Activated CD4-positive, alpha-beta T cell treated with anti-CD3 and anti-CD28 coated beads, Interleukin-2, amount 10 ng/mL, durations not matched to agents 24 days and 14 days (primary cell): ENCODE measurements at regions not wholly inside any gene's neighbourhood (a gene's known extent, or its start where the extent isn't known, plus 50 kb on each side); places are given as distances from the start of the nearest gene placed in this dataset.
A peak's percentile ranks its signal among the peaks of the same experiment; 100 is the strongest.
"Not testable (repeated sequence)": the region's sequence is repeated elsewhere in the genome, so short reads cannot be mapped to it uniquely, and the experiment has no call there.

Experiments used
- DNase-seq: peaks from one replicate; pipeline ENCODE4 v3.0.0; 2022
- H3K27ac Mint-ChIP-seq: one replicate; pipeline ENCODE4 v1.8.0; 2022; ENCODE audit warnings: mild to moderate bottlenecking, mixed read lengths
- H3K27me3 Mint-ChIP-seq: one replicate; pipeline ENCODE4 v1.8.0; 2022; ENCODE audit warnings: mixed read lengths
- H3K36me3 Mint-ChIP-seq: one replicate; pipeline ENCODE4 v1.8.0; 2022; ENCODE audit warnings: low read depth, mild to moderate bottlenecking, mixed read lengths
- H3K4me1 Mint-ChIP-seq: one replicate; pipeline ENCODE4 v1.8.0; 2021; ENCODE audit warnings: mixed read lengths
- H3K4me3 Mint-ChIP-seq: one replicate; pipeline ENCODE4 v1.8.0; 2022; ENCODE audit warnings: mild to moderate bottlenecking, moderate library complexity, mixed read lengths
- H3K9me3 Mint-ChIP-seq: one replicate; pipeline ENCODE4 v1.8.0; 2021; ENCODE audit warnings: mixed read lengths
- intact Hi-C: fragments of 100-400 bp; cut with micrococcal nuclease; formaldehyde crosslinking; loops from one replicate; pipeline ENCODE4 v1.15.1; 2023

DNA sequence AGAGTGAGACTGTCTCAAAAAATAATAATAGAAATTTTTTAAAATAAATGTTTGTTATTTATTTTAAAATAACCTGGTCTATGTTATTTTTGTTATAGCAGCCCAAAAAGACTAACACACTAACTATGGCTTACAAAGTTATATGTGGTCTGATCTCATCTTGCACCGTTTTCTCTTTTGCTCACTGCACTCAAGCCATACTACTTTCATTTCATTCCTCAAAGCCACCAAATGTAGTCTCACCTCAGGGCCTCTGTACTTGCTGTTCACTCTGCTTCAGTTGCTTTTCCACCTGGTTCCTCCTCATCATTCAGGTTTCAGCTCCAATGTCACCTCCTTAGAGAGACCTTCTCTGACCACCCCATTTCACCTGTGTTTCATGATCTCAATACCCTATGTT is 55.2 kb upstream of the MDM1 start:
- Mint-ChIP-seq H3K4me3 (no peak overlapping the region), H3K9me3 (peaks cover 18% of the 10 kb centered on the region), H3K27ac (no peak overlapping the region), H3K4me1 (peaks cover 19% of the 10 kb centered on the region), H3K27me3 (no peaks in the 10 kb centered on the region), H3K36me3 (peaks cover 10% of the 10 kb centered on the region)
- intact Hi-C loops = loop anchor here (5.0 kb wide), 1 partner anchor 50 kb away; no protein-coding TSS in a partner anchor
- DNase-seq = no peak

DNA sequence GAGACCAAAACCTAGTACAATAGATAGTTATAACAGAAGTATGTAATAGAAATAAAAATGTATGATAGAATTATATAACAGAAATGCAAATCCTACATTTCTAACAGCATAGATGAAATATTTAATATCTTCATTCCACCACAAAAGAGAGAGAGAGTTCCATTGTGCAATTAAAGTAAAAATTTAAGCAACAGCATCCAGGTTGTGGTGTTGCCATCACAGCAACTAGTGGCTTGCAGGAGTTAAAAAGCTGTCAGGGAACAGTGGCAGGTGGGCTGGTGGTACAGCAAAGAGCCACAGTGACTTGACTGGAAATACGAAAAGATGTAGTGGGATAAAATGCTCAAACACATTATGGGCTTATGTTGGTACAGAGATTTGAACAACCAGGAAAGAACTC is 57.1 kb upstream of the MDM1 start:
- peaks cover 14% of the 10 kb centered on the region for H3K9me3 Mint-ChIP-seq
- peaks cover 6% of the 10 kb centered on the region for H3K36me3 Mint-ChIP-seq
- no peak for DNase-seq
- no peak overlapping the region for H3K4me3 Mint-ChIP-seq
- intact Hi-C loops = loop anchor here (5.0 kb wide), 1 partner anchor 48 kb away; no protein-coding TSS in a partner anchor
- peaks cover 14% of the 10 kb centered on the region for H3K4me1 Mint-ChIP-seq
- no peaks in the 10 kb centered on the region for H3K27me3 Mint-ChIP-seq
- no peak overlapping the region for H3K27ac Mint-ChIP-seq

DNA sequence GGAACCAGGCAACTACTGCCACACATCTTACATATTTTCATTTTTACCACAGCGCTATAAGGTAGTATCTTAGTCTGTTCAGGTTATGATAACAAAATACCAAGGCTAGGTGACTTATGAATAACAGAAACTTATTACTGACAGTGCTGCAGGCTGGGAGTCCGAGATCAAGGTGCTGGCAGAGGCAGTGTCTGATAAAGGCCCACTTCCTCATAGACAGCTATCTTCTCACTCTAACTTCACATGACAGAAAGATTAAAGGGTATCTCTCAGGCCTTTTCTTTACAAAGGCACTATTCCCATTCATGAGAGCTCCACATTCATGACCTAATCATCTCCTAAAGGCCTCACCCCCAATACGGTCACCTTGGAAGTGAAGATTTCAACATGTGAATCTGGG is 59.8 kb upstream of the MDM1 start:
- Mint-ChIP-seq H3K4me1 (peaks cover 7% of the 10 kb centered on the region), H3K27ac (no peak overlapping the region), H3K36me3 (peaks cover 6% of the 10 kb centered on the region), H3K27me3 (no peaks in the 10 kb centered on the region), H3K9me3 (peaks cover 11% of the 10 kb centered on the region), H3K4me3 (no peak overlapping the region)
- DNase-seq = no peak
- intact Hi-C loops = no loop called here

DNA sequence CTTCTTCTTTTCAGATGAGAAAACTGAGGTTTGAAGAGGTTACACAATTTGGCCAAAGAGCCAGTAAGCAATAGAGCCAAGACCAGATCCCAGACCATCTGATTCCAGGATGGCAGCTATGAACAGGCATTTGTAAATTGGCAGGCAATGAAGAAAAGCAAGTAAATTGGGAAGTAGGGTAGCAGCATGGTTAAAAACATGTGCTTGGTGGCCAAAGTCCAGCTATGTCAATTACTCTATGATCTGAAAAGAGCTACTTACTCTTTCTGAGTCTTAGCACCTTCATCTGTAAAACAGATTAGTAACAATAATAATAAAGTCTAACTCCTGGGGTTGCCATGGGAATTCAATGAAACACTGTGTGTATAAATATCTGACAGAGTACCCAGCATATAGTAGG is 60.2 kb upstream of the MDM1 start:
- intact Hi-C loops = no loop called here
- DNase-seq = no peak
- Mint-ChIP-seq H3K36me3 (peaks cover 6% of the 10 kb centered on the region), H3K27me3 (no peaks in the 10 kb centered on the region), H3K4me1 (peaks cover 6% of the 10 kb centered on the region), H3K27ac (no peak overlapping the region), H3K9me3 (peaks cover 13% of the 10 kb centered on the region), H3K4me3 (no peak overlapping the region)

DNA sequence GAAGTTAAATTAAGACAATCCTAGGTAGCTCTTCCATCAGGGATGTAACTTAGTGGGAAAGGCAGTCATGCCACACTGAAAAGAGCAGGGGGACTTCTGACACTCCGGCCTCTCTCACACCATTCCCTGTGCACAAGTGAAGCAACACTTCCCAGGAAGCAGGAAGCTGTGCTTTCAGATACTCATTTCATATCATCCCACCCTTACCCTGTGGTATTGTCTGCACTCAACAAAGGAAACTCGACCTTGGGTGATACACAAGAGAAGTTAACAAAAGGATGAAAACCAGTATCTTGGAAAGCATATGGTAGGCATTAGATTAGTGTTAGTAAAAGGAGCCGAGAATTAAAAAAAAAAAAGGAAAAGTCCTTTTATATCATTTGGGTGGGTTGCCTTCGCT is 61.3 kb upstream of the MDM1 start:
- Mint-ChIP-seq H3K9me3 (peaks cover 17% of the 10 kb centered on the region), H3K4me1 (peaks cover 4% of the 10 kb centered on the region), H3K27ac (no peak overlapping the region), H3K27me3 (no peaks in the 10 kb centered on the region), H3K4me3 (no peak overlapping the region), H3K36me3 (peaks cover 6% of the 10 kb centered on the region)
- DNase-seq = no peak
- intact Hi-C loops = no loop called here

DNA sequence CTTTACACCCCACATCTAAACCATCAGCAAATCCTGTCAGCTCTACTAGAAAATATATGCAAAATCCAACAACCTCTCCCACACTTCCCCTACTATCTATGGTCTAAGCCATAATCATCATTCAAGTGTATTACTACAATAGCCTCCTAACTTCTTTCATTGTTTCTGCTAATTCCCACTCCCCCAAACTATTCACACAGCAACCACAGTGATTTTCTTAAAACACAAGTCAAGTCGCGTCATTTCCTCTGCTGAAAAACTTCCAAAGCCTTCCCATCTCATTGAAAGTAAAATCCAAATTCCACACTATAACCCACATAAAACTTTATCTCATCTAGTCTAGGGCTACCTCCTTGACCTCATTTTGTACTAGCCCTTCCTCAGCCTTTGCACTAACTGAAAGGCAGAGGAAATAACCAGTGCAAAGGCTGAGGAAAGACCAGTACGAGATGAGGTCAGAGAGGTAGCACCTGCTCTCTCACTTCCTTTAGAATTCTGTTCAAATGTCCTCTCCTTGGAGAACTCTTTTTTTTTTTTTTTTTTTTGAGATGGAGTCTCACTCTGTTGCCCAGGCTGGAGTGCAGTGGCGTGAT is 65.5 kb upstream of the MDM1 start:
- no peak overlapping the region for H3K4me3 Mint-ChIP-seq
- H3K4me1 Mint-ChIP-seq = peaks cover 4% of the 10 kb centered on the region
- H3K9me3 Mint-ChIP-seq = peaks cover 8% of the 10 kb centered on the region
- no peak for DNase-seq
- H3K36me3 Mint-ChIP-seq = no peaks in the 10 kb centered on the region
- intact Hi-C loops = no loop called here
- H3K27ac Mint-ChIP-seq = no peak overlapping the region
- H3K27me3 Mint-ChIP-seq = no peaks in the 10 kb centered on the region

DNA sequence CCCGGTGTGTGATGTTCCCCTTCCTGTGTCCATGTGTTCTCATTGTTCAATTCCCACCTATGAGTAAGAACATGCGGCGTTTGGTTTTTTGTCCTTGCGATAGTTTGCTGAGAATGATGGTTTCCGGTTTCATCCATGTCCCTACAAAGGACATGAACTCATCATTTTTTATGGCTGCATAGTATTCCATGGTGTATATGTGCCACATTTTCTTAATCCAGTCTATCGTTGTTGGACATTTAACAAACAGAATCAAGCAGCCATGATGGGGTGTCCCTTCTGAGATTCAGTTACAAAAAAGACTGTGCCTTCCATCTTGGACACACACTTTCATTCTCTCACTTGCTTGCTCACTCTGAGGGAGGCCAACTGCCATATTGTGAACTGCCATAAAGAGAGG is 66.5 kb upstream of the MDM1 start:
- DNase-seq, intact Hi-C loops, H3K36me3 Mint-ChIP-seq, H3K9me3 Mint-ChIP-seq, H3K27ac Mint-ChIP-seq, H3K4me1 Mint-ChIP-seq, H3K27me3 Mint-ChIP-seq, H3K4me3 Mint-ChIP-seq: not testable (repeated sequence)

DNA sequence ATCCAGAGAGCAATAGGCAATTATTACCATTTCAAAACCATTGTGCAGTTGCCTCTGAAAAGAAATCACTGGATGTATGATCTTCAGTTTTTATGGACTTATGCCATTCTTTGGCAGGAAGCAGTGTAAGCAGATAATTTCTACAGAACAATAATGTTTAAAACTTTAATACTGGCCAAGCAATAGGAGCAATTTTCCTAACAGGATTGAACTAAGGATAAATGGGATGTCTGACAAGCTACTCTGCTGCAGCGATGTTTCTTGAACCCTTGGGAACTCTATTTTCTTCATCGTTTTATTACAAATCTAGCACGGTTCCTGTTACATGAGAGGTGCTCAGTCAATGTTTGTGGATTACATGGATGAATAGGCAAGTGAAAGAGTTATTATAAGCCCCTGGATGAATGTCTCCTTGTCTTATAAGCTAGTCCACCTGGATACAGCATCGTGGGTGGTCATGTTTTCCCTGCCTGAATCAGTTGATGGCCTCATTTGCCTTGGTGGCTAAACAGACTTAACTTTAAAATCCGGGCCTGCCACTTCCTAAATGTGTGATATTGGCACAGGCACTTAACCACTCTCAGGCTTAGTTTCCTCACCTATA is 68.2 kb upstream of the MDM1 start:
- H3K4me1 Mint-ChIP-seq = peaks cover 11% of the 10 kb centered on the region
- H3K4me3 Mint-ChIP-seq = no peak overlapping the region
- H3K27ac Mint-ChIP-seq = no peak overlapping the region

DNA sequence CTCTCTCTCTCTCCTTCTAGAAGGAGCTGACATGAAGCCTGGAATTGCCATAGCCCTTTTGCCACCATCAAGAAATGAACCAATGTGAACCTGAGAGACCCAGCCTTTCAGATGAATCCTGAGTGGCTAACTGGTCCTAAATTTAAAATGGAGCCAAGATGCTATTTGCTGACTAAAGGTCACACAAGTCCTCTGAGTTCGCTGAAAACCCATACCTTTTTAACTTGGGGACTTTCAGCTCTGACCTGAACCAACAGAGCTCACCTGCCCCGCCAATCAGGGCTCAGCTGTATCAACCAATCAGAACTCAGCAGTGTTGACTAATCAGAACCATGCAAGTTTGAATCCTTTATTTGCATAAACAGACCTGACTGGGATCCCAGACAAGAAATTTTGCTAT is 70.3 kb upstream of the MDM1 start:
- peaks cover 4% of the 10 kb centered on the region for H3K9me3 Mint-ChIP-seq
- no peak overlapping the region for H3K4me3 Mint-ChIP-seq
- intact Hi-C loops = no loop called here
- DNase-seq = no peak
- no peak overlapping the region for H3K27ac Mint-ChIP-seq
- H3K36me3 Mint-ChIP-seq = no peaks in the 10 kb centered on the region
- peaks cover 25% of the 10 kb centered on the region for H3K4me1 Mint-ChIP-seq
- peaks cover 8% of the 10 kb centered on the region for H3K27me3 Mint-ChIP-seq

More for the DNA sequence above, 68.2 kb upstream of the MDM1 start:
- H3K27me3 Mint-ChIP-seq = peaks cover 3% of the 10 kb centered on the region
- H3K36me3 Mint-ChIP-seq = no peaks in the 10 kb centered on the region
- intact Hi-C loops = no loop called here
- peaks cover 8% of the 10 kb centered on the region for H3K9me3 Mint-ChIP-seq
- no peak for DNase-seq

DNA sequence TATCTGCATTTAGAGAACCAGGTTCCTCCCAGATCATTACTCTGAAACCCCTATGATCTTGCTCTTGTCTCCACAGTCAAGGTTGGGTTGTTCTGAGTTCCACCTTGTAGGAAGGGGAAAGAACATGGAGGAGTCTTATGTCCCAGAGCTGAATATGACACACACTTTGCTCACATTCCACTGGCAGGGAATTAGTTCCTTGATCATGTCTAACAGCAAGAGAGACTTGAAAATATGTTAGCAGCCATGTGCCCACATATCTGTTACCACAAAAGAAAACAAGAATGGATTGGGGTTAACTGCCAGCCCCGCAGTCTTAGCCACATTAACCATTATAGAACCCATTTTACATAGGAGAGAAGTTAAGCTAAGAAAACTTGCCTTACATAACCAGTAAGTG is 71.1 kb upstream of the MDM1 start:
- H3K27me3 Mint-ChIP-seq = peaks cover 8% of the 10 kb centered on the region

DNA sequence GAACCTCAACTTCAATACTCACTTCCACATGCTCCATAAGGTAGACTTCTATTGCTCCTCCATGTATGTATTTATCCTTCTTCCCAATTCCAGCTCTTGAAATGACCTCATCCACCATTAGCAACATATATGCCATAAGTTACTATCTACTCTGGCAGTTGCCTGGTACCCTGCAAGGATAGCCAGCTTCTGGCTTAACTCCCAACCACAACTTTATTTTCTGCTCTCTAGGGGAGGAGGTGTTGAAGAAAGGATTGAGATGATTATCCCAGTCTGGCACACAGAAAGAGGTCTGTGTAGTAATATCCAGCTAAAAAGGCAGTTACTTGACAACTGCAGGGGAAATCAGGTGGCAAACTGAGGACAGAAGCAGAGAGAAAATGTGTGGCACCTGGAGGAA is 71.5 kb upstream of the MDM1 start:
- Mint-ChIP-seq H3K4me1 (peaks cover 25% of the 10 kb centered on the region), H3K9me3 (no peaks in the 10 kb centered on the region), H3K27ac (no peak overlapping the region), H3K4me3 (no peak overlapping the region), H3K36me3 (no peaks in the 10 kb centered on the region), H3K27me3 (peaks cover 8% of the 10 kb centered on the region)
- DNase-seq = no peak
- intact Hi-C loops = no loop called here

More for the DNA sequence above, 71.1 kb upstream of the MDM1 start:
- no peaks in the 10 kb centered on the region for H3K9me3 Mint-ChIP-seq
- no peak for DNase-seq
- H3K4me3 Mint-ChIP-seq = no peak overlapping the region
- peaks cover 25% of the 10 kb centered on the region for H3K4me1 Mint-ChIP-seq
- intact Hi-C loops = no loop called here
- H3K36me3 Mint-ChIP-seq = no peaks in the 10 kb centered on the region
- H3K27ac Mint-ChIP-seq = no peak overlapping the region

DNA sequence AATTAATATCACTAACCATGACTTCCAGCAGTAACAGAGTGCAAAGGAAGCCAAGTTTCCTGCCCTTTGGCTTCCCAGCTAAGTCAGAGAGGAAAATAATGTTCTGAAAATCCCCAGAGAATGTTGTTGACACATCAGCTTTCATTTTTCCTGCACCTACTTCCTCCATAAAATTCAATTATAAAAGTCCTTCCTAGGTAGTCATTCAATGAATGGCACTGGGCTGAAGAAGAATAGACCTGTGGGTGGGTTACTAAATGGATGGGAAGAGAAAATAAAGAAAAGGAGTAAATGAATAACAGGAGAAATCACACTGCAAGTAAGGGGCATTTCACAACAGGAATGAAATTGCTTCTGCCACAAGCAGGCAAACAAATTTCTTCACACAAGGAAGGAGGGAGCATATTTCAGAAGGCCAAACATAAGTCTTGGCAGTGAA is 73.2 kb upstream of the MDM1 start:
- Mint-ChIP-seq H3K36me3 (no peaks in the 10 kb centered on the region), H3K4me1 (peaks cover 25% of the 10 kb centered on the region), H3K27me3 (peaks cover 10% of the 10 kb centered on the region), H3K27ac (no peak overlapping the region), H3K4me3 (no peak overlapping the region), H3K9me3 (no peaks in the 10 kb centered on the region)
- DNase-seq = no peak
- intact Hi-C loops = loop anchor here (5.0 kb wide), 1 partner anchor 42 kb away; no protein-coding TSS in a partner anchor

DNA sequence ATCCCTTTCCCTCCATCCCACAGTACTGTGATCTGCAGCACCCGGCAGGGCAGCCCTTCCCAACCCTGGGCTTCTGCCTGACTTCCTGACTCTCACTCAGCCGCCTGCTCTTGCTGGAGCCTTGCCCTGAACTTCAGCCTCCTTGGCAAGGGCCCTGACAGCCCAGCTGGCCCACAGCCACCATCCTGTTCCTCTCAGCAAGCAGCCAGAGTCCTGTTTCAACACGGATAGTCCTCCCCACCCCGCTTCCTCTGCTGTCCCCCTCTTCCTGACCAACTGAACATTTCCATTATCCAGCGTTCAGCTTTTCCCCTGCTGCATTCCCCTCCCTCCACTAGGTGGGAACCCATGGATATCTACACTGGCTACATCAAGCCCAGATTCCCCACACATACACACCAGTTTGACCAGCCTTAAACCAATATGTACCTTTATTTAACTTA is 74.0 kb upstream of the MDM1 start:
- DNase-seq = no peak
- H3K4me3 Mint-ChIP-seq = no peak overlapping the region
- H3K36me3 Mint-ChIP-seq = no peaks in the 10 kb centered on the region
- H3K27me3 Mint-ChIP-seq = peaks cover 12% of the 10 kb centered on the region
- intact Hi-C loops = loop anchor here (5.0 kb wide), 1 partner anchor 41 kb away; no protein-coding TSS in a partner anchor
- peak overlapping the region; percentile 39 for H3K27ac Mint-ChIP-seq
- H3K4me1 Mint-ChIP-seq = peaks cover 25% of the 10 kb centered on the region
- H3K9me3 Mint-ChIP-seq = no peaks in the 10 kb centered on the region

DNA sequence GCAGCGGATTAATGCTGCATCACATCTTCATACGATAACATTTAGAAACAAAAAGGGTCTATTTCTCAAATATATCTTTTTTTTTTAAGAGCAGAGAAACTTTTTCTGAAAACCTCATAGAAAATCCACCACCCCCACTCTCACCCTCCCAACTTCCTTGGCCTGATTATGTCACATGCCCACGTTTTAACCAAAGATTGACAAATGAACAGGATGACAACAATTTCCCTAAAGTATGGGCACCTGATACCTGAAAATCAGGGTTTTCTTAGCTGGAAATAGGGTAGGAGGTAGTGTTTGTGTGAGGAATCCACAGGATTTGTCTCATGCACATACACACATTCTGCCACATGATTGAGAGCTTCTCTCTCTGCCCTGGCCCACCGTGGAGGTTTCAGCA is 74.7 kb upstream of the MDM1 start:
- H3K27ac Mint-ChIP-seq = no peak overlapping the region
- DNase-seq = no peak

More for the DNA sequence above, 74.7 kb upstream of the MDM1 start:
- no peaks in the 10 kb centered on the region for H3K36me3 Mint-ChIP-seq
- H3K9me3 Mint-ChIP-seq = no peaks in the 10 kb centered on the region
- intact Hi-C loops = loop anchor here (5.0 kb wide), 1 partner anchor 40 kb away; no protein-coding TSS in a partner anchor
- no peak overlapping the region for H3K4me3 Mint-ChIP-seq
- peaks cover 12% of the 10 kb centered on the region for H3K27me3 Mint-ChIP-seq
- H3K4me1 Mint-ChIP-seq = peaks cover 25% of the 10 kb centered on the region
